ENCODE measurements at regions not wholly inside any gene's neighbourhood (a gene's known extent, or its start where the extent isn't known, plus 50 kb on each side); places are given as distances from the start of the nearest gene placed in this dataset.

DNA sequence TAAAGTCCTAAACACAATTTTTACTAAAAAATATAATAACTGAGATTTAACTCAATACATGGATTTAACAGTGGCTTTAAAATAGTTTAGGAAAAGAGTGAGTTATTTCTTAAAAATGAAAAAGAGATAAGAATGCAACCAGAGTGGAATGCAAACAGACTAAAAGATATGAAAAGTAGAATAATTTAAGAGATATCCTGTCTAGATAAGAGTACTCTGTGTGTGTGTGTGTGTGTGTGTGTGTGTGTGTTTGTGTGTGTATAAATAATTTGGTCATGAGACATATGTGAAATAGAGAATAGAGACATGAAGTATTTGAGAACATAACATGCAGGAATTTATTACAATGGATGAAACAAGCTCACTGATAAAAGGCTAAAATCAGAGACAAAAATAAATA, 986.9 kb upstream of the CHORDC1 start:
- no peak for DNase-seq

DNA sequence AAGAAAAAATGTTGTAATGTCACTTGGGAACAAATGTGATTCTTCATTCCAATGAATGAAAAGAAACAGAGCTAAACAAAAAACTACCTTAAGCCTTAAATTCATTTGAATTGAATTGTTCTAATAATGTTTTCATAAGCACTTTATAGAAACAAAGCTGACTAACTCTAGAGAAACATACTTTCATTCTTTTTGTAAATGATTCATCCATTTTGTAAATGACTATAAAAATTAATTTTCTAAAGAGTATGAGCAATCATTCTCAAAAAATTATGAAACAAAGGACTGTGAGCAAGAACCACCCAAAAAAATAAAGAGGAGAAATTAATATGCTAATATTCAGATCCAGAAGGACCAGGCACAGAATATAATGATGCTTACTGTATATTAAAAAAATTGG, 986.5 kb upstream of the CHORDC1 start:
- no peak for DNase-seq

DNA sequence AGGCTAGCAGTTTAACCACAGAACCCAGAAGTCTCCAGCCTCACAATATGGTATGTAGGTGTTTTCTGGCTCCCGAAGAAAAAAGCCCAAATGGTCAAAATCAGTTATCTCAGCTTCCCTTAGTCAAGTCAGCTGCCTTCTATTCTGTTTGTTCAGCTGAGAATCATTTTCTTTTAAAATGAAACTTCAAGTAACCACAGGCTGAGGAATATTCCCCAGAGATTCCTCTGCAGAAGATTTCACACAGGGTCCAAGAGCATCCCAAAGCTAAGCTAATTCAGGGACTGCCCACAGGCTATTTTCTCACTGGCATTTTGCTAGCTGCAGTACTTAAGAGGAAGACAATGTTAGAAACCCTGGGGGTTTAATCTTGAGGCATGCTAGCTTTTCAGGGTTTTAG, 977.0 kb upstream of the CHORDC1 start:
- no peak for DNase-seq

DNA sequence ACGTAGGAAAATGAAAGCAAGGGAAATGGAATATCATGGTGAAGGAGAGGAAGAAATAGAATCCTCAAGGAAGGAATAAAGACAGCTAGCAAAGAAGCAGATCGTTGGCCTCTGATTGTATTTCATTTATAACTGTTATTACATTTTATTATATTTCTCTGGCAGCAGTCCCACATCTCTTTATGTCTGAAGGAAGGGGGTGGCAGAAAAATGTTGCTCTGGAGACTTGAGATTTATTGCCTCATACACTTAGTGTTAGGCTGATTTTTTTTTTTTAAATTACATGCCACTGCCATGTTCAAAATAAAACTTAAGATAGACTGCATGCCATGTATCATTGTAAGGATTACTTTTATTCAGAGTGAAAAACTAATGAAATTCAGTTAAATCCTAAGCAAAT, 971.7 kb upstream of the CHORDC1 start:
- DNase-seq: no peak

DNA sequence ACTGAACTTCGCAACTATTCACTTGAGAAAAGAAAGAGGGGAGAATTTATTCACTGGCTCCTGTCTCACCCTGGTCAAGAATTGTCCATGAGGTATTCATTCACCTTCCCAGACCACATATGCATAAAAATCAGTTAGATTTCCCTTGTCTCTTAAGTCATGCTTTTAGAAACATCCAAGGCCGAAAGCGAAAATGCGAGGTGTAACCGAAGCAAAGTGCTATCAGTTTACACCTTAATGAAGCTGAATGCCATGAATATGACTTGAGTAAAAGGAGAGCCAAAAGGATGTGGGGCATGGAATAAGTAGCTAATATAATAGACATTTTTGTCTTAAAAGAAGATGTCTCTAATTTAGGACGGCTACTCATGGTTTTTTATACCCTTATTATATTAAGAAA, 965.6 kb upstream of the CHORDC1 start:
- DNase-seq: no peak

DNA sequence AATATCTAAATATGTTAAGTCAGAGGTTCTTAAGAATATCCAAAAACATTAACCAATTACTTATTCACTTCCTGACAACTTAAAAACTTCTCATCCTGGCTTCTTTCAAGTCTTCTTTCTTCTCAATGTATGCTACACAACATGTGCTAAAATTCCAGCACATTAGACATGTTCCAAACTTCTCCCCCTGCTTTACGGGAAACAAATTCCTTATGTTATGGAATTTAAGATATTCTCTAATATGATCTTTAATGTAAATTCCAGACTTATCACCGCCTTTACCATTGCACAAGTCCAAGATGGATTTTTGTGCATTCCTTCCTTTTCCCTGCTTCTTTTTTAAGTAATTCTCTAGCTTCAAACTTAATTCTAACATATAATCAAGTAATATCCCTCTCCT, 964.5 kb upstream of the CHORDC1 start:
- no peak for DNase-seq

DNA sequence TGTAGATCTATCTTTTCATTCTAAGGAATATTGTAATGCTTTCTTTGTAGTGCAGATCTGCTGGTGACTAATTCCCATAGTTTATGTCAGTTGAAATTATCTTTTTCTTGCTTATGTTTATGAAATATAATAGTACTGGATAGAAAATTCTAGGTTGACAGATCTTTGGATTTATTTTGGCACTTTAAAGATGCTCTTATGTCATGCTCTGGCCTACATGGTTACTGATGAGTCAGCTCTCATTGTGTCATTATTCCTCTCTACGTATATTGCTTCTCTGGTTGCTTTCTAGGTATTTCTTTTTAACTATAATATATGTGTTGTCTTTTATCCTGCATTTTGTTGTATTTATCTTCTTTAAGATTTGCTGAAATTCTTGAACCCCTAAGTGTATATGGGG, 955.5 kb upstream of the CHORDC1 start:
- no peak for DNase-seq

DNA sequence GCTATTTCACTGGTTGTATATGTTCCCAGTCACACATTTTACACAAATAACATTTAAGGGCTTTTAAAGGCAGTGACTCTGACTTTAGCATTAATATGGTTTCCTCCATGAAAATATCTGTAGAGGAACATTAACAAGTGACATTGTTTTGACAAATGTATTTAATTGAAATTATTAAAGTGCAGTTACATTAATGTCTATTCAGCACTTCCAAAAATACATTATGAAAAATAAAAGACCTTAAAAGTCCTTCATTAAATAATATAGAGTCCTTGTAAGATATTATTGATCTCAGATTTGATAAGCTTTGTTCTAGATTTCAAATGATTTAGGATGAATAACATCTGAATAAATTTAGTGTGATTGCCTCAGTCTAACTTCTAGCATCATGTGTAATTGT, 951.9 kb upstream of the CHORDC1 start:
- no peak for DNase-seq

DNA sequence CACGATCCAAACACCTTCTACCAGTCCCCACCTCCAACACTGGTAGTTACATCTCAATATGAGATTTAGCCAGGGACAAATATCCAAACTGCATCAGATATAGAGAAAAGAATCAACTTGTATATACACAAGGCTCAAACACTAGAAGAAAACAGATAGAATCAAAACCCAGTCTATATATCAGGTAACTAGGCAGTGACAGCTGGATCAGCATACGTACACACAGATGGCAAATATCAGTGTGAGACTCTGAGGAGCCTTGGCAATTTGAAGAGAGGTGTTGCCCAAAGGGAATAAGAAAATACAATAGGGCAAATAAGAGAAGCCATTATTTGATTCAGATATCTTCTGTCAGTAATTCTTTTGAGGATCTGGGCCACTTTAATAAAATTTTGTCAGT, 951.3 kb upstream of the CHORDC1 start:
- DNase-seq: no peak

DNA sequence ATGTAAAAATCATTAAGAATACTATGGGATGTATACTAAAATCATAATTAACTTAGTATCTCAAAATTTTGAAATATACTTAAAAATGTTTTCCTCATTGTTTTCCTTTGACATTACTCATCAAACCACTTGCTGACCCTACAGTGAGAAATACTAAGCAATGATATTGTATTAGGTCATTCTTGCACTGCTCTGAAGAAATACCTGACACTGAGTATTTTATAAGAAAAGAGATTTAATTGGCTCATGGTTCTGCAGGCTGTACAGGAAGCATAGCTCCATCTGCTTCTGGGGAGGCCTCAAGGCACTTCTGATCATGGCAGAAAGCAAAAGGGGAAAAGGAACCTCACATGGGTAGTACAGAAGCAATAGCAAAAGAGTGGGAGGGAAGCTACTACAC, 950.9 kb upstream of the CHORDC1 start:
- no peak for DNase-seq

DNA sequence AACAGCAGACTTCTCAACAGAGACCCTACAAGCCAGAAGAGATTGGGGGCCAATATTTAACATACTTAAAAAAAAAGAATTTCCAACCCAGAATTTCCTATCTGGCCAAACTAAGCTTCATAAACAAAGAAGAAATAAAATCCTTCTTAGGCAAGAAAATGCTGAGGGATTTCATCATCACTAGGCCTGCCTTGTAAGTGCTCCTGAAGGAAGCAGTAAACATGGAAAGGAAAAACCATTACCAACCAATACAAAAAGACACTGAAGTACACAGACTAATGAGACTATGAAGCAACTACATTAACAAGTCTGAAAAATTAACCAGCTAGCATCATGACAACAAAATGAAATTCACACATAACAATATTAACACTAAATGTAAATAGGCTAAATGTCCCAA, 947.9 kb upstream of the CHORDC1 start:
- DNase-seq: no peak

DNA sequence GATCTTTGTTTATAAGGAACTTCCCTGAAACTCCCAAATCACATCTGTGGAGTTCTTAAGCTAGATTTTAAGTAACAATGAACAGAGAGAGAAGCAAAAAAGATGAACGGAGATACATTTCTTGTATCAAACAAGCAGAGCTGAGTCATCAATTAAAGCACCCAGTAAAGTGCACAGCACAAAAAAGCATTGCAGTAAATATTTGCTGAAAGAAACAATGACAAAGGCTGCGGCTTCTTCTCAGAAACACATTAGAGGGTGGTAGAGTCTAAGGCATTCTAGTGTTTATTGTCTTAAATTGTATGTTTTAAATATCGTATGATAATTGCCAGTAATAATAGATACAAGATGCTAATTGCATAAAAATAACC, 941.6 kb upstream of the CHORDC1 start:
- DNase-seq: no peak

DNA sequence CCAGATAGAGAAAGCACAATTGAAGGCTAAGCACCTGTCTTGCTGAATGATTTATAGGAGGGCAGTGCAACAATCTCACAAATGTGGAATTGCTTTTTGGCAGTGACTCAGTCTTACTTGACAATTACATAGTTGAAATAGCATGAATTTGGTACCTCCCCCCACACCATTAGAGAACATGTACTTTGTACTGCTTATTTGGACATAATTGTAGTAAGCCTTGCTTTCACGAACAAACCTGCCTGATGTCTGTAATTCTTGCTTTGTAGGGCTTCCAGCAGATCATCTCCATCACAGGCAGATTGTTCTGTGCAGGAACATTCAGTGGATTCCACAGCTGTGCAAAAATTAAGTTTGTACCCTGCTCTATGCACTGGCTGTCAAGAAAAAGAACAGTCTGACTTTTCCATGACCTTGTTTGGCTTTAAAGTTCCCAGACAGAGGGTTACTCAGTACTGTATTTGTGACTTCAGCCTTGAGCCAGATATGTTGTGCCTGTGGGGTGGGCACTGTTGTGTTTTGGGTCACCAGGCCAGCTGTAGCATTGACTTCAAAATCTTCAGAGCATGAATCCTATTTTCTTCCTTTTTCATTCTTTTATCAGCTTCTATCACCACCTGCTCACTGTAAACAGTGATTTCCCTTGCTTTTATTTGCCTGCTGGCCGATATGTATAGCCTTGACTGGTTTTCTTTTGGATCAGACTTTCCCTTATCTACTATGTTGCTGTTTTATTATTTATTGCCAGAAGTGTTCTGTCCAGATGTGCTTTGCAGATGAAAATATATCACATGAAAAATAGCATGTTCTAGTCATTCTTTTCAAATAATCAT, 941.0 kb upstream of the CHORDC1 start:
- DNase-seq: no peak

DNA sequence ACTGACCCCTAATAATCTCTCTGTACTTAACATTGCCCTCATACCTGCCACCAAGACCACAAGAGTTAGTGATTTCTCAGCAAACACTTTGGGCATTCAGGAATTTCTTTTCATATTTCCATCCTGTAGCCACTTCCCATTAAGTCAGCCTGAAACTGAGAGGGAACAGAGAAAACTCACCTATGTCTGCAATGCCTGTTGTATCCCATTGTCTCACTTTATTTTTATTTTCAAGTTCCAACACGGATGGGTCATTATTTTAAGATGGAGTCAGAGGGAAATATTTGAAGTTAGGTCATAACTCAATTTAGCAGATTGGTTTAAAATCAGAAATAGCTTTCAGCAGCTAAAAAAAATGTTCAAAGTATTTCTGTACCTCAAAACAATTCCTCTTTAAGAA, 937.8 kb upstream of the CHORDC1 start:
- DNase-seq: no peak

DNA sequence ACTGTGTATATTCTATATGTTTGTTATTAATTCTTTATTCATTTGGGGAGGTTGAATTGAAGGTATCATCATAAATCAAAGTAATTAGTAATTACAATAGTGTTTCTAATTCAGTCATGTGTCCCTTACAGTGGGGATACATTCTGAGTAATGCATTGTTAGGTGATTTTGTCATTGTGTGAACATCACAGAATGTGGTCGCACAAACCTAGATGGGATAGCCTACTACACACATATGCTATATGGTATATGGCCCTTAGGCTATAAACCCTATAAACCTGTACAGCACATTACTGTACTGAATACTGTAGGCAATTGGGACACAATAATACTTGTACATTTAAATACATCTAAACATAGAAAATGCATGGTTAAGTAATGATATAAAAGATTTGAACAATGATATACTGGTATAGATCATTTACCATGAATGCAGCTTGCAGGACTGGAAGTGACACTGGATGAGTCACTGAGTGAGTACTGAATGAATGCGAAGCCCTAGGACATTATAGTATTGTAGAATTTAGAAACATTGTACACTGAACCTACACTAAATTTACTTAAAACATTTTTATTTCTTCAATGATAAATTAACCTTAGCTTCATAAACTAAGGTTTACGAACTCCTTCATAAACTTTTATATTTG, 936.2 kb upstream of the CHORDC1 start:
- no peak for DNase-seq

DNA sequence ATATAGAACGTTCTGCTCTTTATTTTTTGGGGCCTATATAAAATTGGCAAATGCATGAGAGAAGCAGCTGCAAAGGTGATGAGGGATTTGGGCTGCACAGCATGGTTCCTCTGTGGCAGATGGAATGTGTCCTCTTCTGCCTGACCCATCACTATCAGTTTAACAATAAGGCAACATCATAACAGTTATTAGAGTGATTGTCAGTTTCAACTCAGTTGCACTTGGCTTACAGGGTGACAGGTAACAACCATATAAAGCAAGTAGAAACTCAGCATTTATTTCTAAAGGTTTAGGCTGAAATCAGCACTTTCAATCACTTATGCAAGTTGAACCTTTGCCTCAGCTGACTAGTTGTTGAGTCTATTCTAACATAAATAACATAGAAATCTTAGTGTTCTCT, 935.4 kb upstream of the CHORDC1 start:
- DNase-seq: no peak

DNA sequence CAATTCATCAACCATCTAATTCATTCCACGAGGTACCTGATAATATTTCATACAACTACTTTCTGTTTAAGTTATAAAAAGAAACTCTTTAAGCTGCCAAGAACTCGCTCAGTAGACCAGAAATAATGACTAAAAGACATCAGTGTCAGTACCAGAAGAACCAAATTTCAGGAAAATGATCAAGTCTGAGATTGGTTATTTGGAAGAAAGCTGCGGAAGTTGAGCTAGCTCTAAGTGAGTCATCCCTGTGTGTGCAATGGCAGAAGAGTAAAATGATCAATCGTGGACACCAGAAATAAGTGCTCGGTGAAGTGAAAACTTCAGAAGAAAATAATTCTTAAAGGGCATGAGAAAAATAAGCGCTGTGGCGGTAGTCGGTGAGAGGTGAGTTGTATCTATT, 933.2 kb upstream of the CHORDC1 start:
- DNase-seq: no peak

DNA sequence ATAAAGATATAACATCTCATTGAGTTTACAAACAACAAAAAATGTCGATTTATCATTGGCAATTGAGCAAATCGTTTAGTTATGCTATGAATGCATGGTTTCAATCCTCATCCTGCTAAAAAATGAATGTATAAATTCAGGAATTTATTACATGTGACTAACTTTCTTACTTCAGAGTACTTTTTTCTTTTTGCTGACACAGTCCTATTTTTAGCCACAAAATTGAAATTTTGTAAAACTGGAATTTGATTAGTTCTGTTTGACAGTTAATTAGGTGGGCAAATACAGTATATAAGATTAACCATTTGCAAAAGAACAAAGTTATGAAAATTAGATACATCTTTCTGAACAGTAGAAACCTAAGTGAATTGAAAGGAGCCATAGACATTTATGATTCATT, 925.0 kb upstream of the CHORDC1 start:
- no peak for DNase-seq

DNA sequence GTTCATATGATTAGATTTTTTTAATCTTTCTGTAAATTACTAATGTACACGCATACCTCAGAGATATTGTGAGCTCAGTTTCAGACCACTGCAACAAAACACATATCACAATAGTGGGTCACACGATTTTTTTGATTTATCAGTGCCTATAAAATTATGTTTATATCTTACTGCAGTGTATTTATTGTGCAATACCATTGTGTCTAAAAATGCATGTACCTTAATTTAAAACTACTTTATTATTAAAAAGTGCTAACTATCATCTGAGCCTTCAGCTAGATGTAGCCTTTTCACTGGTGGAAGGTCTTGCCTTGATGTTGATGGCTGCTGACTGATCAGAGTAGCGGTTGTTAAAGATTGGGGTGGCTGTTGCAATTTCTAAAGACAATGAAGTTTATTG, 918.8 kb upstream of the CHORDC1 start:
- DNase-seq: no peak

DNA sequence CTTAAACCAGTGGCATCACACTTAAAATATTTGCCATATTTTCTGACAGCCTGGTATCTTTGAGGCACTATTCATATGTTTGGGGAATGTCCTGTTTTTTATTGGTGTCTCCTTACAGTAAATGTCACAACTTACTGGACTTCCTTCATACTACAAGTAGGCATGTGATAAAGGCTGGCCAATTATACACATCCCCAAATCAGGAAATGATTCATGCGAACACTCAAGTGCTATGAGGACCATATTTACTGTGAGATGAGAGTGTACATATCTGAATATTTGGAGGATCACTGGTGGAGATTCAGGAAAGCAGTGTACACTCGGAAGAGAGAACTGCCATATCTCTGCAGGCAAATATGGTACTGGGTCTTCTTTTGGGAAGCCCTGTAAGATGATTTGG, 913.8 kb upstream of the CHORDC1 start:
- no peak for DNase-seq

DNA sequence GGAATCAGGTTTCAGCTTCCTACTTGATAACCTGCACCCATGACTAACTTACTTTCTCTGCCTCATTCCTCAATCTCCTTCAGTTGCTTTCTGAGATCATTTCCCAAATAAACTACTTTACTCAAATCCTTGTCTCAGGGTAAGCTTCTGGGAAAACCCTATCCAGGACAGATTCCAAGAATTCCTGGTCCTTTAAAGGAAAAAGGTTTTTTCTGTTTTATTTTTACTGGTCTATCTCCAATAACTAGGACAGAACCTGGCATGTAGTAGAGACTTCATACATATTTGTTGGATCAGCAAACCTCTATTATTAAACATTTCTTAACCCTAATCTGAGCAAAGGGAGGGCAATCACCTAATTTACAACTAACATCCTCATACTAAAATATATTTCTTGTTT, 910.5 kb upstream of the CHORDC1 start:
- DNase-seq: no peak

DNA sequence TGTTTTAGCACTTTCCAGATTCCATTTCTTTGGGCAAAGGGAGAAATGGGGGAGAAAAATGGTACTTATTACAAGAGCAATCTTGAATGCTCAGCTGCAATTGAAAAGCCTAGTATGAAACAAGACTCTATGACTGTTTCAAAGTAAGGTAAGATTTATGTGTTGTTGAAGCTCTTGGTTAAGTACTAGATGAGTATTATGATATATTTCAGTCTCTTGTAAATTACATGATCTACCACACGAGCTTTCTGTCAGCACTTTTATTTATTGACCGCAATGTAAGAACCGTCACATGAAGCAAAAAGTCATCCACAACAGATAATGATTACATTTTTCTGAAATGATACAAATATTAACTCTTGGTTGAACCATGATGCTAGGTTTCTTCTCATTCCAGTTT, 906.7 kb upstream of the CHORDC1 start:
- DNase-seq: no peak

DNA sequence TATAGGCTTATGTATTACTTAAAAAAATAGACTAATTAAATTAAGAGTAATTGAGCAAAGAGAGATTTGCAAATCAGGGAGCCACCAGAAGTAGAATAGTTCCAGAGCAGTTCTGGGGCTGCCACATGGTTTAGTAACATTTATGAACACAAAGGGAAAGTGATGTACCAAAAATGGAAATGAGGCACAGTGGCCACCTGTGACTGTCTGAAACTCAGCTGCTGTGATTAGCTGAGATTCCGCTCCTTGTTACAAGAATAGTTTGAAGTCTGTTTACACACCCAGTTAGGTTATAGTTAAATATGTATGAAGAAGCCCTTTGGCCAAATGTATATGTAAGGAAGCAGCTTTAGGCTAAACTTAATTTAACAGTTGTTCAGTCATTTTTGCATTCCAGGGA, 901.5 kb upstream of the CHORDC1 start:
- no peak for DNase-seq

DNA sequence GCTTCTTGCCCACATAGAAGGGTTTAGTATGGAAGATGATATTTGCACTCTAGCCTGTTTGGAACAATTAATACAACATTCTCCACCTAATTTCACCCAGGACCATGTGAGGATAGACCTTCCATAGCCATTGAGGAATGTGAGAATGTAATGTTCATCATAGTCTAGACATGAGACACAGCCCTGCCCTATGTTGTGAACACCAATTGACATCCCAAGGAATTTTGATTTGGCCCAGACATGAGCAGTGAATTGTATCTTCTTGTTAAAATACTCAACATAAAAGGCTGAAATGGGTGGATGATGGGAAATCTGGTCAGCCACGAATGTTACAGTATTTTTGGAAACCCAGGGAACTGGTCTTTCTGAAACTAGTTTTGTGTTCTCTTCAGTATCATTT, 892.3 kb upstream of the CHORDC1 start:
- no peak for DNase-seq

DNA sequence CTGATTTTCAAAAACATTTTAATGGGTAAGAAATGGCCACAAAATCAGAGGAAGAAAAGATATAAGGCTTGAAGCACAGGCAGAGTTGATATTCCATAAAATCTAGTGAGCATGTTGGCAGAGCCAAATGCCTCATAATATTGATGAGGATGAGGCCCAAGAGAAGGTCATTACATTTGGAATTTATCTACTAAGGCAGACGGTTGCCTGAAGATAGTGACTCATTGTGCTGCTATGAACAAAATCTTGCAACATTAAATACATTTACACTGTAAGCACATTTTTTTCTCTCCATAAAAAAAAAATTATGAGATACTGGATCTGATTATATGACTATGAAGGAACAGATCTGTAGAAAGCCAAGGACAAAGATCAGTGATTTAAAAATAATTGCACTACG, 881.4 kb upstream of the CHORDC1 start:
- DNase-seq: no peak

Data from activated naive CD4-positive, alpha-beta T cell treated with anti-CD3 and anti-CD28 coated beads, Interleukin-2, amount 50 U/mL, for 16 hours (primary cell).